Lung (tissue), 11 donors: ENCODE measurements at regions not wholly inside any gene's neighbourhood (a gene's known extent, or its start where the extent isn't known, plus 50 kb on each side); places are given as distances from the start of the nearest gene placed in this dataset.

ENCODE experiments used
- ATAC-seq: fragments of 200-7000 bp; cut with Tn5 transposase; one replicate; pipeline ENCODE4 v1.9.1; 2020; ENCODE audit warnings: moderate number of reproducible peaks; ENCODE audit not compliant: insufficient read depth, low FRiP score
- DNase-seq, 3 donors: peaks; one replicate each; pipeline ENCODE4 v3.0.0-alpha.2; 2013 to 2017
- H3K27ac ChIP-seq, 2 donors: one replicate each; pipeline ENCODE4 v1.5.1; 2013; ENCODE audit warnings: mild to moderate bottlenecking in 2 of 2, moderate library complexity in 2 of 2, control low read depth in 1 of 2, inconsistent platforms in 1 of 2, low read depth in 1 of 2, low read length in 1 of 2
- H3K27me3 ChIP-seq, 3 donors: one replicate each; pipeline ENCODE4 v1.5.1; 2013; ENCODE audit warnings: low read length in 2 of 3; ENCODE audit not compliant: control insufficient read depth in 3 of 3, insufficient read depth in 3 of 3
- H3K36me3 ChIP-seq, 4 donors: one replicate each; pipeline ENCODE4 v1.5.1; 2013; ENCODE audit warnings: low read length in 4 of 4, mild to moderate bottlenecking in 1 of 4, moderate library complexity in 1 of 4; ENCODE audit not compliant: control insufficient read depth in 4 of 4, insufficient read depth in 4 of 4
- H3K4me1 ChIP-seq, 5 donors: one replicate each; pipeline ENCODE4 v1.5.1; 2013; ENCODE audit warnings: low read length in 5 of 5, mild to moderate bottlenecking in 2 of 5, moderate library complexity in 1 of 5; ENCODE audit not compliant: control insufficient read depth in 5 of 5, insufficient read depth in 5 of 5
- H3K4me3 ChIP-seq: one replicate; pipeline ENCODE4 v1.5.1; 2013; ENCODE audit warnings: mild to moderate bottlenecking, control low read depth, moderate library complexity
- H3K9ac ChIP-seq, 2 donors: one replicate each; pipeline ENCODE4 v1.5.1; 2013; ENCODE audit warnings: low read length in 2 of 2, control low read depth in 1 of 2; ENCODE audit not compliant: insufficient read depth in 1 of 2
- H3K9me3 ChIP-seq, 4 donors: one replicate each; pipeline ENCODE4 v1.5.1; 2013; ENCODE audit warnings: low read length in 3 of 4, mild to moderate bottlenecking in 1 of 4, moderate library complexity in 1 of 4; ENCODE audit not compliant: control insufficient read depth in 4 of 4, insufficient read depth in 3 of 4
- WGBS, 2 donors: extraction: QIAGEN DNeasy Blood & Tissue Kit; methylation state at CpG; one replicate each; pipeline ENCODE4 v1.1.7; 2013; 5-methylcytosine and 5-hydroxymethylcytosine counted together
- TF ChIP-seq, protein P1 (sequence below): IDR thresholded peaks from 2 replicates; pipeline ENCODE4 v1.5.1; 2012; ENCODE audit warnings: mild to moderate bottlenecking; ENCODE audit errors: control extremely low read depth, extremely low read depth
- donor health status: control.
- donor health status: control.
- donor health status: Bipolar disorder and iron deficiency.
- donor health status: healthy.
- donor health status: DM: yes; HTN: yes; CAD: no.

DNA sequence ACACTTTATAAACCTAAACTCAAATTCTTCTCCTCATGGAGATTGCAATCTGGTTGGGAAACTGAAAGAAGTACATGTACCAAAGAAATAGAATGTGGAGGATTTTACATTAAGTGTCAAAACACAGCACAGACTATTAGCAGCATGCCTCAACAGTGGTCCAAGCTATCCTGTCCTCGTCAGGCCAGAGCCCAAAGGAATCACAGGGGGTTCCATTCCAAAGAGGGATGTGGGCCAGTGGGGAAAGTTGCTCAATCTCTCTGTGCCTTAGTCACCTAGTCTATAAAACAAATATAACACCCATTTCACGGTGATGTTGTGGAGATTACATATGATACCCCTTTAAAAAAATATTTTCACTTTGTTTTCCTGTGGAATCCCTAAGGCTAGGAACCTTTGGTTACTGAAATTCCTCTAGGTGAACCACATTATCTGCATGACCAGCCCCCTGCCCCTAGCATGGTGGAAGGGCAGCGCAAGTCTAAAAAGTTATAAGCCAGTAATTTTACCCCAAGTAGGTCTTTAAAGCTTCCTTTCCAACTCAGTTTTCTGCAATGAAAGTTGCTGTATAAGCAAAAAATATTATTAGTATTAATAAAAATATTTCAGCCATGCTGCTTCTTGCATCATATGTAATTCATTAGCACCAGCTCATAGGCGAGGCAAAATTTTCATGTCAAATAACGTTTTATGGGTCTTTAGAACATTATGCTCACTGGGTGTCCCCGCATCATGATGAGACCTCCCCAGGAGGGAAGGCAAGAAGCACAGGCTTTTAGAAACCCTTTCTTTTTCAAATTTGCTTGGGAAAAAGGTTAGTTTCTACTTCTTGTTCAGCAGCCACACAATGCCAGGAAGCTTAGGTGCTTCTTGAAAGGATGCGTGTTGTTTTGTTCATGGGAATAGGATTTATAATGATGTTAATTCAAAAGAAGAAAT is 548.8 kb upstream of the PKN2 start:
- Histone ChIP-seq H3K27me3 (peaks cover 0 to 3% (median 0%) of the 10 kb centered on the region in 3 donors), H3K4me1 (no peaks in the 10 kb centered on the region), H3K9me3 (peaks cover 0 to 5% (median 2%) of the 10 kb centered on the region in 4 donors), H3K9ac (no peak overlapping the region), H3K36me3 (no peaks in the 10 kb centered on the region), H3K27ac (no peak overlapping the region), H3K4me3 (no peak overlapping the region)
- TF ChIP-seq, protein P1, sequence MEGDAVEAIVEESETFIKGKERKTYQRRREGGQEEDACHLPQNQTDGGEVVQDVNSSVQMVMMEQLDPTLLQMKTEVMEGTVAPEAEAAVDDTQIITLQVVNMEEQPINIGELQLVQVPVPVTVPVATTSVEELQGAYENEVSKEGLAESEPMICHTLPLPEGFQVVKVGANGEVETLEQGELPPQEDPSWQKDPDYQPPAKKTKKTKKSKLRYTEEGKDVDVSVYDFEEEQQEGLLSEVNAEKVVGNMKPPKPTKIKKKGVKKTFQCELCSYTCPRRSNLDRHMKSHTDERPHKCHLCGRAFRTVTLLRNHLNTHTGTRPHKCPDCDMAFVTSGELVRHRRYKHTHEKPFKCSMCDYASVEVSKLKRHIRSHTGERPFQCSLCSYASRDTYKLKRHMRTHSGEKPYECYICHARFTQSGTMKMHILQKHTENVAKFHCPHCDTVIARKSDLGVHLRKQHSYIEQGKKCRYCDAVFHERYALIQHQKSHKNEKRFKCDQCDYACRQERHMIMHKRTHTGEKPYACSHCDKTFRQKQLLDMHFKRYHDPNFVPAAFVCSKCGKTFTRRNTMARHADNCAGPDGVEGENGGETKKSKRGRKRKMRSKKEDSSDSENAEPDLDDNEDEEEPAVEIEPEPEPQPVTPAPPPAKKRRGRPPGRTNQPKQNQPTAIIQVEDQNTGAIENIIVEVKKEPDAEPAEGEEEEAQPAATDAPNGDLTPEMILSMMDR: no peak
- 84 to 87% methylated on average over 7 of the region's 7 CpGs for WGBS, 2 donors
- ATAC-seq (no peak), DNase-seq (no peak)

DNA sequence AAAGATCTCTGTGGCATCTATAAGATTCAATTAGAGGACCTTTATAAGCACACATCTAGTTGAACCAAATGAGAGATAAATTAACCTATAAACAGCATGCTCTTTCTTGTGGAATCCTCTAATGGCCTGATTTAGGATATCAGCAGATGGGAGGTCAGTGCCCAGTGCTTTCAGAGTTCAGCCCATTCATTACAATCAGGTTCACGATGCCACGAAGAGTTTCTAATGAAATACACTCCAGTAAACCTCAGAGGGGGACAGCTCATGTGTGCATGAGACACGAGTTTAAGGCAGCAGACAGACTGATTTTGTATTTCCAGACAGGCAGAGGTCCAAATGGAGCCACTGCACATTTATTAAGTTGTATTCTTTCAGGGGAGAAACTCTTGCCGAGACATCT is 544.4 kb upstream of the PKN2 start:
- H3K27me3 ChIP-seq: peaks cover 0 to 3% (median 0%) of the 10 kb centered on the region in 3 donors
- H3K9me3 ChIP-seq: no peaks in the 10 kb centered on the region
- no peaks in the 10 kb centered on the region for H3K36me3 ChIP-seq
- H3K4me3 ChIP-seq: no peak overlapping the region
- ATAC-seq: no peak
- no peak overlapping the region for H3K27ac ChIP-seq
- no peaks in the 10 kb centered on the region for H3K4me1 ChIP-seq
- DNase-seq: no peak
- H3K9ac ChIP-seq: no peak overlapping the region
- TF ChIP-seq, protein P1: no peak
- WGBS, 2 donors: 69 to 72% methylated on average over 4 of the region's 4 CpGs

DNA sequence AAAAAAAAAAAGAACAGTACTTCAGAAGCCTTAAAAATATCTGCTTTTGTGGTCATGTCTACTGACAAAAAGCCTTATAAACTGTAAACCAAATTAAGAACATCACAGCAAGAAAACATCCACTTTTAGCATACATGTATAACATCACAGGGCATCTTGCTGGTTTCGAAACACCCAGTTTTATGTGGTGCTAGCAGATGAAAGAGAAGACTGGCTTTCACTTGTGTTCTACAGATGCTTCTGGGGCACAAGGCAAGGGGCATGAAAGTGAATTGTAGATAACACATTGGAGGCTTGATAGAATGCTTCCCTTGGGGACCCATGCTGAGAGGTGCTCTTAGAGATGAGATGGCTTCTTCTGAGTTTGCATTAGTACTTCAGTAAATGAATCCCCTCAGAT is 543.7 kb upstream of the PKN2 start:
- no peak for ATAC-seq
- Histone ChIP-seq H3K9ac (no peak overlapping the region), H3K27ac (no peak overlapping the region), H3K36me3 (no peaks in the 10 kb centered on the region), H3K9me3 (no peaks in the 10 kb centered on the region), H3K27me3 (peaks cover 0 to 3% (median 0%) of the 10 kb centered on the region in 3 donors), H3K4me3 (no peak overlapping the region), H3K4me1 (no peaks in the 10 kb centered on the region)
- DNase-seq: peak in 1 of 3 donors; percentile 5
- TF ChIP-seq, protein P1: no peak
- 86 to 95% methylated on average over 1 of the region's 1 CpG for WGBS, 2 donors
